ENCODE measurements at regions not wholly inside any gene's neighbourhood (a gene's known extent, or its start where the extent isn't known, plus 50 kb on each side); places are given as distances from the start of the nearest gene placed in this dataset.
"Not testable (repeated sequence)": the region's sequence is repeated elsewhere in the genome, so short reads cannot be mapped to it uniquely, and the experiment has no call there.

DNA sequence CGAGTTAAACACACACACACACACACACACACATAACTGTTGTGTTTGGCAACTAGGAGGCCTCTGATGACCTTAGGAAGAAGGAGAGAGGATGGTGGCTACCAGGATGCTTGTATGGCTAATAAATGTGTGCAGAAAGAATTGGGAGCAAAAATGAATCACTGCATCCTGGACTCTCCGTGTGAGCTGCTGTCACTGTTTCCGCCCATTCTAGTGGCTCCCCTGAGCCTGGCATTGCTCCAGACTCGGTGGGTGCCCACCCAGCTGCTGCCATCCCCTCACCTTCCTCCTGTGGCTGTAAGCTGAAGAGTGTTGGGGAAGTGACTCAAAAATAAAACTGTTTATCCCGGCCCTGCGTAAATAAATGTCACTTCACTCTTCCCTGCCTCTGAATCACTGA, 149.5 kb upstream of the MINDY3 start:
- 60% methylated on average over 1 of the region's 6 CpGs for WGBS (ENCODE audit: insufficient coverage)
- H3K9me3 ChIP-seq (replicated peaks; ENCODE audit: control insufficient read depth, low read depth, low read length), result no peaks in the 10 kb centered on the region
- no peaks in the 10 kb centered on the region for H3K36me3 ChIP-seq (ENCODE audit: control insufficient read depth, insufficient read depth, low read length)
- no peak overlapping the region for H3K27ac ChIP-seq (ENCODE audit: low read length)
- DNase-seq, result no peak
- H3K4me3 ChIP-seq (ENCODE audit: low read length), result no peak overlapping the region
- no peaks in the 10 kb centered on the region for H3K4me1 ChIP-seq (ENCODE audit: control insufficient read depth, insufficient read depth, low read length)
- H3K27me3 ChIP-seq (ENCODE audit: control insufficient read depth, insufficient read depth, low read length), result no peaks in the 10 kb centered on the region

DNA sequence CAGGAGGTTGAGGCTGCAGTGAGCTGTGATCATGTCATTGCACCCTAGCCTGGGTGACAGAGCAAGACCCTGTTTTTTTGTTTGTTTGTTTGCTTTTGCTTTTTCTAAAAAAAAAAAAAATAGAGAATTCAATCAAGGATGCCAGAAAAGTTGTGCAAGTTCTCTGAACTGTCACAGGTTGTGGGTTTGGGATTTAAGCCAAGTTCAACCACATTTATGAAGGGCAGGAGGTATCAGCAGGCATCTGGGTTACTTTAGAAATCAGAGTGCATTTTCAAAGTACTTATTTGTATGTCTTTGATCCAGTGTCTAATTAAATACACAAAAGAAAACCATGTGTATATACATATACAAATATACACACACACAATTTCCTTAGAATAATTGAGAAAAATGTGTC, 151.2 kb upstream of the MINDY3 start:
- no peak for DNase-seq
- Histone ChIP-seq H3K4me3 (ENCODE audit: low read length) (no peak overlapping the region), H3K4me1 (ENCODE audit: control insufficient read depth, insufficient read depth, low read length) (no peaks in the 10 kb centered on the region), H3K9me3 (replicated peaks; ENCODE audit: control insufficient read depth, low read depth, low read length) (no peaks in the 10 kb centered on the region), H3K27ac (ENCODE audit: low read length) (no peak overlapping the region), H3K27me3 (ENCODE audit: control insufficient read depth, insufficient read depth, low read length) (no peaks in the 10 kb centered on the region), H3K36me3 (ENCODE audit: control insufficient read depth, insufficient read depth, low read length) (no peaks in the 10 kb centered on the region)

GRCh38 chr10:16014469-16014868, 154.2 kb upstream of the MINDY3 start:
- no peak overlapping the region for H3K27ac ChIP-seq (ENCODE audit: low read length)
- H3K4me3 ChIP-seq (ENCODE audit: low read length), result no peak overlapping the region
- DNase-seq, result no peak
- peaks cover 3% of the 10 kb centered on the region for H3K9me3 ChIP-seq (replicated peaks; ENCODE audit: control insufficient read depth, low read depth, low read length)
- no peaks in the 10 kb centered on the region for H3K27me3 ChIP-seq (ENCODE audit: control insufficient read depth, insufficient read depth, low read length)
- H3K36me3 ChIP-seq (ENCODE audit: control insufficient read depth, insufficient read depth, low read length), result no peaks in the 10 kb centered on the region
- no peaks in the 10 kb centered on the region for H3K4me1 ChIP-seq (ENCODE audit: control insufficient read depth, insufficient read depth, low read length)
- 48% methylated on average over 2 of the region's 3 CpGs for WGBS (ENCODE audit: insufficient coverage)

DNA sequence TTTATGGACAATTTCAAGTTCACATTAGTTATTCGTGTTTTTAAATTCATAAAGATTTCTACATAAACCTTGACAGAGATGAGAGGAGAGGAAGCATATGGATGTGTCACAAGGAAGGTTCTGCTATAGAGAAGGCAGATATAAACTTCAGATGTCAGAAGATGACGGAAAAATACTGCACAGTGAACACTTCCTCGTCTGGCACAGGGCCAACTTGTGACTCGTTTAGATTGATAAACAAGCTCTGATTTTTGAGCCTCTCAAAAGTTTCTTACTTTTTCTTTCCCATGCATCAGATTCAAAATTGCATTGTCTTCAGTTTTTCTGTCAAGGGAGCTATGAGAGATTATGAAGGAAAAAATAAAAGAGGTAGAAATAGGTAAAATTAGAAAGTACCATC, 156.4 kb upstream of the MINDY3 start:
- DNase-seq, result no peak
- no peaks in the 10 kb centered on the region for H3K27me3 ChIP-seq (ENCODE audit: control insufficient read depth, insufficient read depth, low read length)
- H3K4me1 ChIP-seq (ENCODE audit: control insufficient read depth, insufficient read depth, low read length), result no peaks in the 10 kb centered on the region
- no peak overlapping the region for H3K27ac ChIP-seq (ENCODE audit: low read length)
- no peaks in the 10 kb centered on the region for H3K36me3 ChIP-seq (ENCODE audit: control insufficient read depth, insufficient read depth, low read length)
- H3K9me3 ChIP-seq (replicated peaks; ENCODE audit: control insufficient read depth, low read depth, low read length), result peaks cover 3% of the 10 kb centered on the region
- no peak overlapping the region for H3K4me3 ChIP-seq (ENCODE audit: low read length)
- WGBS (ENCODE audit: insufficient coverage), result 25% methylated on average over 2 of the region's 4 CpGs

DNA sequence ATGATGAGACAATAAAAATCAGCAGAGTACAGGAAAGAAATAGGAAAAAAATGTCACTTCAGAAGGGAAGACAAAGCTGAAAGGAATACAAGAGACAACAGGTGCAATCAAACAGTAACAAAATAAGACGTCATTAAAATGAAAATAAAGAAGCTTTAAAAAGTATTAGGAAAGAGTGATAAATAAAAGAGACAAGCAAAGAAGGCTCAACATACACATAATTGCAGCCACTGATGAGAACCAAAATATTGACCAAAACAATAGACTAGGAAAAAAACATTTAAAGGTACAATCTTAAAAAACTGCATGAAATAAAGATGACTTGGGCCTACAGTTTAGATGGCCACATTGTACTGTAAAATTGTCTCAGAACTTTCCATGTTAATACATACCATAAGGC, 160.5 kb upstream of the MINDY3 start:
- Histone ChIP-seq H3K36me3 (ENCODE audit: control insufficient read depth, insufficient read depth, low read length) (no peaks in the 10 kb centered on the region), H3K4me3 (ENCODE audit: low read length) (no peak overlapping the region), H3K4me1 (ENCODE audit: control insufficient read depth, insufficient read depth, low read length) (no peaks in the 10 kb centered on the region), H3K27me3 (ENCODE audit: control insufficient read depth, insufficient read depth, low read length) (no peaks in the 10 kb centered on the region), H3K27ac (ENCODE audit: low read length) (no peak overlapping the region), H3K9me3 (replicated peaks; ENCODE audit: control insufficient read depth, low read depth, low read length) (peaks cover 3% of the 10 kb centered on the region)
- no CpG with 5 or more reads among the region's 1 CpG for WGBS (ENCODE audit: insufficient coverage)
- no peak for DNase-seq

- not testable (repeated sequence) for H3K27ac ChIP-seq (ENCODE audit: low read length); H3K9me3 ChIP-seq (replicated peaks; ENCODE audit: control insufficient read depth, low read depth, low read length); DNase-seq; H3K4me3 ChIP-seq (ENCODE audit: low read length); H3K36me3 ChIP-seq (ENCODE audit: control insufficient read depth, insufficient read depth, low read length); H3K4me1 ChIP-seq (ENCODE audit: control insufficient read depth, insufficient read depth, low read length); H3K27me3 ChIP-seq (ENCODE audit: control insufficient read depth, insufficient read depth, low read length)
- WGBS (ENCODE audit: insufficient coverage), result 20% methylated on average over 1 of the region's 14 CpGs
Measured at GRCh38 chr10:16026832-16027231, 166.5 kb upstream of the MINDY3 start.

DNA sequence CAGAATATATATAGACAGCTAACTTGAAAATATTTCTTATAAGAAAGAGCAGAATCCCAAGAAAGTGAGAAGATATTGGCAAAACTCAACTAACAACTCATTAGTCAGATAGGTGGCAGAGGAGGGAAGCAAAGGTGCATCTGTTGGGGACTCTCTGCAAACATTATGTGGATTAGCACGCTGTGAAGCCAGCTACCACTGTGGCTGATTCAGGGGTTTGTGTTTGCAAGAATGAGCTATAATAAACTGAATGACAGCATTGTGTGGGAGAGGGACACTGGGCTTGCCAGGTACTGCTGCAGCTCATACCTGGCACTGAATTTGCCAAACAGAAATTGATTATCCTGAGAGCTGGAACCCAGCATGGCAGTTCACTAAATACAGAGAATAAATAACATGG, 170.3 kb upstream of the MINDY3 start:
- no peaks in the 10 kb centered on the region for H3K27me3 ChIP-seq (ENCODE audit: control insufficient read depth, insufficient read depth, low read length)
- no peaks in the 10 kb centered on the region for H3K36me3 ChIP-seq (ENCODE audit: control insufficient read depth, insufficient read depth, low read length)
- H3K4me1 ChIP-seq (ENCODE audit: control insufficient read depth, insufficient read depth, low read length), result no peaks in the 10 kb centered on the region
- H3K4me3 ChIP-seq (ENCODE audit: low read length), result no peak overlapping the region
- DNase-seq, result no peak
- no peak overlapping the region for H3K27ac ChIP-seq (ENCODE audit: low read length)
- no peaks in the 10 kb centered on the region for H3K9me3 ChIP-seq (replicated peaks; ENCODE audit: control insufficient read depth, low read depth, low read length)
- WGBS (ENCODE audit: insufficient coverage), result 60% methylated on average over 1 of the region's 1 CpG

- Histone ChIP-seq H3K27ac (ENCODE audit: low read length) (no peak overlapping the region), H3K9me3 (replicated peaks; ENCODE audit: control insufficient read depth, low read depth, low read length) (no peaks in the 10 kb centered on the region), H3K27me3 (ENCODE audit: control insufficient read depth, insufficient read depth, low read length) (no peaks in the 10 kb centered on the region), H3K36me3 (ENCODE audit: control insufficient read depth, insufficient read depth, low read length) (no peaks in the 10 kb centered on the region), H3K4me3 (ENCODE audit: low read length) (no peak overlapping the region), H3K4me1 (ENCODE audit: control insufficient read depth, insufficient read depth, low read length) (no peaks in the 10 kb centered on the region)
- whole genome bisulfite sequencing (ENCODE audit: insufficient coverage), result 100% methylated on average over 1 of the region's 4 CpGs
- DNase-seq, result no peak
Measured at GRCh38 chr10:16049050-16049449, 188.7 kb upstream of the MINDY3 start.

GRCh38 chr10:16049782-16050181, 189.5 kb upstream of the MINDY3 start:
- Histone ChIP-seq H3K4me3 (ENCODE audit: low read length) (no peak overlapping the region), H3K36me3 (ENCODE audit: control insufficient read depth, insufficient read depth, low read length) (no peaks in the 10 kb centered on the region), H3K27me3 (ENCODE audit: control insufficient read depth, insufficient read depth, low read length) (no peaks in the 10 kb centered on the region), H3K27ac (ENCODE audit: low read length) (no peak overlapping the region), H3K4me1 (ENCODE audit: control insufficient read depth, insufficient read depth, low read length) (no peaks in the 10 kb centered on the region), H3K9me3 (replicated peaks; ENCODE audit: control insufficient read depth, low read depth, low read length) (no peaks in the 10 kb centered on the region)
- no peak for DNase-seq
- WGBS (ENCODE audit: insufficient coverage), result 78% methylated on average over 4 of the region's 7 CpGs

GRCh38 chr10:16063350-16063749, 203.0 kb upstream of the MINDY3 start:
- H3K27me3 ChIP-seq (ENCODE audit: control insufficient read depth, insufficient read depth, low read length), result no peaks in the 10 kb centered on the region
- no CpG with 5 or more reads among the region's 1 CpG for WGBS (ENCODE audit: insufficient coverage)
- no peaks in the 10 kb centered on the region for H3K4me1 ChIP-seq (ENCODE audit: control insufficient read depth, insufficient read depth, low read length)
- no peak overlapping the region for H3K4me3 ChIP-seq (ENCODE audit: low read length)
- DNase-seq, result no peak
- peaks cover 4% of the 10 kb centered on the region for H3K9me3 ChIP-seq (replicated peaks; ENCODE audit: control insufficient read depth, low read depth, low read length)
- H3K36me3 ChIP-seq (ENCODE audit: control insufficient read depth, insufficient read depth, low read length), result no peaks in the 10 kb centered on the region
- no peak overlapping the region for H3K27ac ChIP-seq (ENCODE audit: low read length)

DNA sequence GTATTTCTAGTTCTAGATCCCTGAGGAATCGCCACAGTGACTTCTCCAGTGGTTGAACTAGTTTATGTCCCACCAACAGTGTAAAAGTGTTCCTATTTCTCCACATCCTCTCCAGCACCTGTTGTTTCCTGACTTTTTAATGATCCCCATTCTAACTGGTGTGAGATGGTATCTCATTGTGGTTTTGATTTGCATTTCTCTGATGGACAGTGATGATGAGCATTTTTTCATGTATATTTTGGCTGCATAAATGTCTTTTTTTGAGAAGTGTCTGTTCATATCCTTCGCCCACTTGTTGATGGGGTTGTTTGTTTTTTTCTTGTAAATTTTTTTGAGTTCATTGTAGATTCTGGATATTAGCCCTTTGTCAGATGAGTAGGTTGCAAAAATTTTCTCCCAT, 223.2 kb upstream of the MINDY3 start:
- H3K4me3 ChIP-seq (ENCODE audit: low read length); H3K36me3 ChIP-seq (ENCODE audit: control insufficient read depth, insufficient read depth, low read length); H3K27me3 ChIP-seq (ENCODE audit: control insufficient read depth, insufficient read depth, low read length); H3K4me1 ChIP-seq (ENCODE audit: control insufficient read depth, insufficient read depth, low read length); H3K9me3 ChIP-seq (replicated peaks; ENCODE audit: control insufficient read depth, low read depth, low read length); H3K27ac ChIP-seq (ENCODE audit: low read length); DNase-seq: not testable (repeated sequence)
- WGBS (ENCODE audit: insufficient coverage), result no CpG with 5 or more reads among the region's 2 CpGs

Measured in muscle of leg (tissue), 3 donors.